ENCODE measurements at regions not wholly inside any gene's neighbourhood (a gene's known extent, or its start where the extent isn't known, plus 50 kb on each side); places are given as distances from the start of the nearest gene placed in this dataset.

DNA sequence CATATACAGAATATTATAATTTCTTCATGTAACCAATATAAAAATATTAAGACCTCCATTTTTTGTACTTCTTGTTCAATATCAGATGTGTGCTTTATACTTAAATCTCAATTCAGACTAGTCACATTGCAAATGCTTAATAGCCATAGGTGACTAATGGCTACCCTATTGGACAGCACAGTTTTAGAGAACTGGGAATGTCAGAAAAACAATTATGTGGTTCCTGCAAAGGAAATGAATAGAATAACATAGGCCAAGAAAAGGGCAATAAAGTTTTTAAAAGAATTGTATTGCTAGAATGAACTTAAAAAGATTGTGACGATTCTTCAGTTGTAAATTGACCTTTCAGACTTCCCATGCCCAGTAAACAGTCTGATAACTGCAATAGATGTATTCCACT is 843.0 kb downstream of the METTL15 start:
- TF ChIP-seq POLR2A (IDR thresholded peaks at IDR 0.05; ENCODE audit: low read depth, low read length), result no peak
- TF ChIP-seq TAF1 (IDR thresholded peaks at IDR 0.05; ENCODE audit: low read depth, low read length), result no peak
- no peak for TF ChIP-seq POLR2AphosphoS5 (IDR thresholded peaks at IDR 0.05; ENCODE audit: low read depth, low read length)
- TF ChIP-seq POU2F2 (IDR thresholded peaks at IDR 0.05; ENCODE audit: low read depth, low read length), result no peak
- no peak for TF ChIP-seq PAX5 (IDR thresholded peaks at IDR 0.05; ENCODE audit: insufficient read depth, low read length, severe bottlenecking)
